Upper lobe of left lung (tissue), 6 donors: ENCODE measurements at regions not wholly inside any gene's neighbourhood (a gene's known extent, or its start where the extent isn't known, plus 50 kb on each side); places are given as distances from the start of the nearest gene placed in this dataset.
"Not testable (repeated sequence)": the region's sequence is repeated elsewhere in the genome, so short reads cannot be mapped to it uniquely, and the experiment has no call there.

Experiments
- ATAC-seq, 2 donors: fragments of 200-7000 bp; cut with Tn5 transposase; one replicate each; pipeline ENCODE4 v1.9.1; 2022; ENCODE audit warnings: mild to moderate bottlenecking in 2 of 2, moderate library complexity in 2 of 2; ENCODE audit not compliant: low FRiP score in 2 of 2
- DNase-seq, 2 donors: peaks; one replicate each; pipeline ENCODE4 v3.0.0-alpha.2; 2019 to 2020
- H3K27ac ChIP-seq, 4 donors: fragments of 200-600 bp; sonication (generic); one replicate each; pipeline ENCODE4 v1.5.1; 2016 to 2019
- H3K27me3 ChIP-seq, 4 donors: fragments of 200-600 bp; sonication (generic); one replicate each; pipeline ENCODE4 v1.5.1; 2017 to 2019
- H3K36me3 ChIP-seq, 4 donors: fragments of 200-600 bp; sonication (generic); one replicate each; pipeline ENCODE4 v1.5.1; 2016 to 2019
- H3K4me1 ChIP-seq, 4 donors: fragments of 200-600 bp; sonication (generic); one replicate each; pipeline ENCODE4 v1.5.1; 2018 to 2019
- H3K4me3 ChIP-seq, 4 donors: fragments of 200-600 bp; sonication (generic); one replicate each; pipeline ENCODE4 v1.5.1; 2017 to 2019; ENCODE audit warnings: mild to moderate bottlenecking in 2 of 4, moderate library complexity in 1 of 4
- H3K9me3 ChIP-seq, 4 donors: fragments of 200-600 bp; sonication (generic); one replicate each; pipeline ENCODE4 v1.5.1; 2018 to 2019
- EP300 ChIP-seq, 4 donors: sonication (generic); formaldehyde crosslinking; IDR thresholded peaks; one replicate each; pipeline ENCODE4 v1.5.1; 2017; ENCODE audit warnings: antibody characterized with exemption in 4 of 4, control low read depth in 2 of 4
- POLR2A ChIP-seq, 4 donors: fragments of 450-650 bp; IDR thresholded peaks; one replicate each; pipeline ENCODE4 v1.5.1; 2016 to 2017; ENCODE audit warnings: antibody characterized with exemption in 4 of 4, mild to moderate bottlenecking in 2 of 4
- POLR2AphosphoS5 ChIP-seq, 2 donors: sonication (generic); formaldehyde crosslinking; IDR thresholded peaks; one replicate each; pipeline ENCODE4 v1.5.1; 2017; ENCODE audit warnings: antibody characterized with exemption in 2 of 2
- WGBS, 2 donors: methylation state at CpG; one replicate each; pipeline ENCODE4 v1.1.5; 2017 to 2018; 5-methylcytosine and 5-hydroxymethylcytosine counted together
- TF ChIP-seq, protein P1 (sequence below), 6 experiments: fragments of 450-650 bp in 4 of 6; fragments of 200-600 bp in 2 of 6; sonication (generic) in 2 of 6; IDR thresholded peaks; one replicate each; pipeline ENCODE4 v1.5.1; 2016 to 2019; ENCODE audit warnings: antibody characterized with exemption in 6 of 6
- donor health status: DM: no; HTN: no; CAD: no; lungs with moderate emphysema.
- donor health status: DM: no; HTN: yes; CAD: no; lungs with severe emphysema.

GRCh38 chrX:150212672-150213480 lies 150.2 kb upstream of the MAMLD1 start:
- H3K27ac ChIP-seq = peak overlapping the region in 1 of 4 donors; percentile 61

GRCh38 chrX:150213481-150214030 lies 149.6 kb upstream of the MAMLD1 start:
- Histone ChIP-seq H3K4me1 (peaks cover 0 to 9% (median 2%) of the 10 kb centered on the region in 4 donors), H3K9me3 (no peaks in the 10 kb centered on the region), H3K36me3 (no peaks in the 10 kb centered on the region), H3K27me3 (no peaks in the 10 kb centered on the region), H3K27ac (peak overlapping the region in 1 of 4 donors; percentile 61), H3K4me3 (no peak overlapping the region)
- ATAC-seq (no peak), DNase-seq (peak in 1 of 2 donors; percentile 9)
- TF ChIP-seq POLR2A (IDR thresholded peaks at IDR 0.05) (no peak), POLR2AphosphoS5 (IDR thresholded peaks at IDR 0.05) (no peak), EP300 (IDR thresholded peaks at IDR 0.05) (no peak)
- TF ChIP-seq, protein P1, sequence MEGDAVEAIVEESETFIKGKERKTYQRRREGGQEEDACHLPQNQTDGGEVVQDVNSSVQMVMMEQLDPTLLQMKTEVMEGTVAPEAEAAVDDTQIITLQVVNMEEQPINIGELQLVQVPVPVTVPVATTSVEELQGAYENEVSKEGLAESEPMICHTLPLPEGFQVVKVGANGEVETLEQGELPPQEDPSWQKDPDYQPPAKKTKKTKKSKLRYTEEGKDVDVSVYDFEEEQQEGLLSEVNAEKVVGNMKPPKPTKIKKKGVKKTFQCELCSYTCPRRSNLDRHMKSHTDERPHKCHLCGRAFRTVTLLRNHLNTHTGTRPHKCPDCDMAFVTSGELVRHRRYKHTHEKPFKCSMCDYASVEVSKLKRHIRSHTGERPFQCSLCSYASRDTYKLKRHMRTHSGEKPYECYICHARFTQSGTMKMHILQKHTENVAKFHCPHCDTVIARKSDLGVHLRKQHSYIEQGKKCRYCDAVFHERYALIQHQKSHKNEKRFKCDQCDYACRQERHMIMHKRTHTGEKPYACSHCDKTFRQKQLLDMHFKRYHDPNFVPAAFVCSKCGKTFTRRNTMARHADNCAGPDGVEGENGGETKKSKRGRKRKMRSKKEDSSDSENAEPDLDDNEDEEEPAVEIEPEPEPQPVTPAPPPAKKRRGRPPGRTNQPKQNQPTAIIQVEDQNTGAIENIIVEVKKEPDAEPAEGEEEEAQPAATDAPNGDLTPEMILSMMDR (IDR thresholded peaks at IDR 0.05) = no peak
- WGBS, 2 donors = 51 to 60% methylated on average over 1 to 3 of the region's 3 CpGs

More at GRCh38 chrX:150212672-150213480, 150.2 kb upstream of the MAMLD1 start:
- TF ChIP-seq POLR2AphosphoS5 (IDR thresholded peaks at IDR 0.05) (no peak), EP300 (IDR thresholded peaks at IDR 0.05) (no peak), POLR2A (IDR thresholded peaks at IDR 0.05) (no peak)
- TF ChIP-seq, protein P1 (IDR thresholded peaks at IDR 0.05) = no peak
- 56 to 62% methylated on average over 6 of the region's 6 CpGs for whole genome bisulfite sequencing, 2 donors
- Histone ChIP-seq H3K9me3 (no peaks in the 10 kb centered on the region), H3K4me3 (no peak overlapping the region), H3K36me3 (no peaks in the 10 kb centered on the region), H3K27me3 (no peaks in the 10 kb centered on the region), H3K4me1 (peaks cover 0 to 9% (median 2%) of the 10 kb centered on the region in 4 donors)
- ATAC-seq (no peak), DNase-seq (peak in 1 of 2 donors; percentile 20)

DNA sequence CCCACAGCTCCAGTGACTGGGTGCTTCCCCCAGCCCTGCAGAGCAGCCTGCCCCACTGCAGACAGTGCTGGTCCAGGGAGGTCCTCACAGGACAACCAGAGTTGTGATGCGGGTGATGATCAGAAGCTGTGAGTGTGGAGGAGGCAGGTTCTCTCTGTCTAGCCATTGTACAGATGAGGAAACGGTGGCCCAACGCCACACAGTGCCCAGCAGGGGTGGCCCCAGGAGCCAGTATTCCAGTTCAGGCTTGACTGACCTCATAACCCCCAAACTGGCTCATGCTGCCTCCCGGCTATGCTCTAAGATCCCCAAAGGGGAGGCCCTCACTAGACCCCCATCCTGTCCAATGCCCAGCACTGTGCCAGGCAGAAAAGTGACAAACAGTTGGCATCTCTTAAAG lies 147.1 kb upstream of the MAMLD1 start:
- peak in 1 of 2 donors; percentile 17 for DNase-seq
- H3K9me3 ChIP-seq, H3K27me3 ChIP-seq, H3K4me1 ChIP-seq, H3K36me3 ChIP-seq, H3K27ac ChIP-seq, H3K4me3 ChIP-seq: not testable (repeated sequence)
- ATAC-seq = peak in 1 of 2 donors; percentile 42
- WGBS, 2 donors = no CpG with 5 or more reads among the region's 4 CpGs

GRCh38 chrX:150216716-150217115 lies 146.4 kb upstream of the MAMLD1 start:
- no peaks in the 10 kb centered on the region for H3K9me3 ChIP-seq
- no peak overlapping the region for H3K27ac ChIP-seq
- peaks cover 0 to 9% (median 2%) of the 10 kb centered on the region in 4 donors for H3K4me1 ChIP-seq
- ATAC-seq = no peak
- 80 to 97% methylated on average over 5 to 6 of the region's 6 CpGs for WGBS, 2 donors
- H3K4me3 ChIP-seq = no peak overlapping the region
- peak in 1 of 2 donors; percentile 2 for DNase-seq
- no peak for TF ChIP-seq POLR2A (IDR thresholded peaks at IDR 0.05)
- TF ChIP-seq, protein P1 (IDR thresholded peaks at IDR 0.05) = no peak
- TF ChIP-seq EP300 (IDR thresholded peaks at IDR 0.05) = no peak
- TF ChIP-seq POLR2AphosphoS5 (IDR thresholded peaks at IDR 0.05) = no peak
- H3K27me3 ChIP-seq = no peaks in the 10 kb centered on the region
- H3K36me3 ChIP-seq = no peaks in the 10 kb centered on the region

GRCh38 chrX:150217609-150218008 lies 145.5 kb upstream of the MAMLD1 start:
- no peaks in the 10 kb centered on the region for H3K27me3 ChIP-seq
- H3K27ac ChIP-seq = no peak overlapping the region
- H3K36me3 ChIP-seq = no peaks in the 10 kb centered on the region
- peak in 1 of 2 donors; percentile 10 for DNase-seq
- H3K9me3 ChIP-seq = no peaks in the 10 kb centered on the region
- TF ChIP-seq, protein P1 (IDR thresholded peaks at IDR 0.05) = no peak
- TF ChIP-seq POLR2A (IDR thresholded peaks at IDR 0.05) = no peak
- TF ChIP-seq POLR2AphosphoS5 (IDR thresholded peaks at IDR 0.05) = no peak
- no peak for TF ChIP-seq EP300 (IDR thresholded peaks at IDR 0.05)
- 70% methylated on average over 5 of the region's 5 CpGs; no CpG with 5 or more reads in 1 of the 2 donors for WGBS, 2 donors
- H3K4me3 ChIP-seq = no peak overlapping the region
- ATAC-seq = no peak
- peaks cover 0 to 6% (median 2%) of the 10 kb centered on the region in 4 donors for H3K4me1 ChIP-seq
